ENCODE measurements at regions not wholly inside any gene's neighbourhood (a gene's known extent, or its start where the extent isn't known, plus 50 kb on each side); places are given as distances from the start of the nearest gene placed in this dataset.

GRCh38 chr5:66472010-66472409 is 124.2 kb upstream of the MAST4 start:
- no peak for DNase-seq (ENCODE audit: low spot score)

GRCh38 chr5:66475731-66476130 is 120.5 kb upstream of the MAST4 start:
- DNase-seq (ENCODE audit: low spot score) = no peak

DNA sequence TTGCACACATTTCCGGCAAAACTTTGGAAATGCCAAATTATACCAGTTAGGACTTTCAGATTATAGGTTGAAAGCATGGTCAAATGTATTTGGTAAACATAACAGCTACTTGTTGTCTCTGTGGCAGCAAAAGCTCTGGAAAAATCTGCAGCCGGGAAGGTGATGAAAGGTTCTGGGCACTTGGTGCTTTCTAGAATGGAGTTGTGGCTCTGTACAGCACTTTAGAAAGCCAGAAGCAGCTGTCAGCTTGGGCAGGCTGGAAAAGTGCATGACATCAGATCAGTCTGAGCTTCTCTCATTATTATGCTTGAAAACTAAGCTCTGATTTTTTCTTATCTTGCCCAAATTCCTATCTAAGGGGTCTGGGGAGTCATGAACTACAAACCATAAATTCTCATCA is 118.6 kb upstream of the MAST4 start:
- DNase-seq (ENCODE audit: low spot score) = no peak

GRCh38 chr5:66494437-66494836 is 101.8 kb upstream of the MAST4 start:
- DNase-seq (ENCODE audit: low spot score) = no peak

- DNase-seq (ENCODE audit: low spot score) = no peak
These were observed 97.4 kb upstream of the MAST4 start for GRCh38 chr5:66498791-66499207.

DNA sequence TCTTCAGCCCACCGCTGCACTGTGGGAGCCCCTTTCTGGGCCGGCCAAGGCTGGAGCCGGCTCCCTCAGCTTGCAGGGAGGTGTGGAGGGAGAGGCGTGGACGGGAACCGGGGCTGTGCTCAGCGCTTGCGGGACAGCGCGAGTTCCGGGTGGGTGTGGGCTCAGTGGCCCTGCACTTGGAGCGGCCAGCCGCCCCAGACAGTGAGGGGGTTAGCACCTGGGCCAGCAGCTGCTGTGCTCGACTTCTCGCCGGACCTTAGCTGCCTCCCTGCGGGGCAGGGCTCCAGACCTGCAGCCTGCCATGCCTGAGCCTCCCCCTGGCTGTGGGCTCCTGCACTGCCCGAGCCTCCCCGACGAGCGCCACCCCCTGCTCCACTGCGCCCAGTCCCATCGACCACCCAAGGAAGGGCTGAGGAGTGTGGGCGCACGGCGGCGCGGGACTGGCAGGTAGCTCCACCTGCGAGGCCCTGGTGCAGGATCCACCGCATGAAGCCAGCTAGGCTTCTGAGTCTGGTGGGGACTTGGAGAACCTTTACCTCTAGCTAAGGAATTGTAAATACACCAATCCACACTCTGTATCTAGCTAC is 92.9 kb upstream of the MAST4 start:
- DNase-seq (ENCODE audit: low spot score) = no peak

DNA sequence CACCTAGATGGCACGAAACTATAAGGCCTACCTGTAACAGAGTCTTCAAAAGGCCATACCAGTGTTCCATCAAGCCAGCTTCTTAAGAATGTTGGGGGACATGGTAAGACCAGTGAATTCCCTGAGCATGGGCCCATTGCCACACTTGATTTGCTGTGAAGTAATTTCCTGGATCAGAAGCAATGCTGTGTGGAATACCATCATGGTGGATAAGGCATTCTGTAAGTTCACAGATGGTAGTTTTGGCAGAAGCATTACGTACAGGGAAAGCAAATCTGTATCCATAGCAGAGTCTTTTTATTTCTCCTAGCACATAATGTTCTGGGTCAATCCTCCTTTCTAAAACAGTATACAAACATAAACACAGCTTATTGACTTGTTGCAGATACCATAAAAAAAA is 89.1 kb upstream of the MAST4 start:
- DNase-seq (ENCODE audit: low spot score) = no peak

- no peak for DNase-seq (ENCODE audit: low spot score)
These were observed 84.7 kb upstream of the MAST4 start for GRCh38 chr5:66511491-66511890.

DNA sequence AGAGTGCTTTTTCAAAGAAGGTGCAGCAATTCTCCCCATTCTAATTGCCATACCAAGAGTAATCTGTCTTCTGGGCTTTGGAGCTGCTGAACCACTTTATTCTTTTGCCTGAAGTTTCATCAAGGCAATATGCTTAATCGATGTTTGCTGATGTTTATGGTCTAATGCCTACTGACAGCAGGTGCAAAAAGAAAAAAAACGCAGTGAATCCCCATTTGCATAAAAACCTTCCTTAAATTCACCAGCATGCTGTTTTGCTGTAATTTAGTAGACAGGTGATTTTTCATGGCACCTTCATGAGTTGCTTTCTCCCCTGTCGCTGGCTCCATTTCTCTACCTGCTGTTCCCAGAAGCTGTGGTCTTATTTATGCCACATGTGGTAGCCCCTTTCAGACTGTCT is 83.1 kb upstream of the MAST4 start:
- no peak for DNase-seq (ENCODE audit: low spot score)

DNA sequence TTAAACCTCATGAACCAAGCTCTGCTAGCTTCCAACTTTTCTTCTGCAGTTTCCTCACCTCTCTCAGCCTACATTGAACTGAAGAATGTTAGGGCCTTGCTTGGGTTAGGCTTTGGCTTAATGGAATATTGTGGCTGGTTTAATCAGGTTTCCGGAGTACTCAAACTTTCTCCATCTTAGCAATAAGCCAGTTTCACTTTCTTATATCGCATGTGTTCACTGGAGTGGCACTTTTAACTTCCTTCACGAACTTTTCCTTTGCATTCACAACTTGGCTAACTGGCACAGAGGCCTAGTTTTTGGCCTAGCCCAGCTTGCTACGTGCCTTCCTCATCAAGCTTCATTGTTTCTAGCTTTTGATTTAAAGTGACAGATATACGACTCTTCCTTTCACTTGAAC is 81.0 kb upstream of the MAST4 start:
- DNase-seq (ENCODE audit: low spot score) = no peak

DNA sequence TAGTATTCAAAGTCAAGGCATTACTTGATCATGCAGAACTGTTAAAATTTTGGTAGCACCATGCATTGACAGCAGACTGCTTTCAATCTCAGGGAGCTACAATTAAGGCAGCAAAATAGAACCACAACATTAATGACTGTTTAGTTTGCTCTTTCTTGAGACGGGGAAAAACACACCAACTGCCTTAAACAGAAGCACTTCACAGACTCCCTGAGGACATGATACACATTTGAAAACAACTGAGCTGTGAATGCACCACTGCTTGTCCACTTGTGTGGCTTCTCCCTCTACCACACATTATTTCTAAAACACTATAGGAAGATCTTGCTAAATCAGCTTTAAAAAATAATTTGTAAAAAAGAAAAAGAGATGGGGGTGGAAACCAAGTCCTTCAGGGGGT is 79.6 kb upstream of the MAST4 start:
- DNase-seq (ENCODE audit: low spot score) = no peak

- DNase-seq (ENCODE audit: low spot score) = no peak
These were observed 78.8 kb upstream of the MAST4 start for GRCh38 chr5:66517351-66517750.

DNA sequence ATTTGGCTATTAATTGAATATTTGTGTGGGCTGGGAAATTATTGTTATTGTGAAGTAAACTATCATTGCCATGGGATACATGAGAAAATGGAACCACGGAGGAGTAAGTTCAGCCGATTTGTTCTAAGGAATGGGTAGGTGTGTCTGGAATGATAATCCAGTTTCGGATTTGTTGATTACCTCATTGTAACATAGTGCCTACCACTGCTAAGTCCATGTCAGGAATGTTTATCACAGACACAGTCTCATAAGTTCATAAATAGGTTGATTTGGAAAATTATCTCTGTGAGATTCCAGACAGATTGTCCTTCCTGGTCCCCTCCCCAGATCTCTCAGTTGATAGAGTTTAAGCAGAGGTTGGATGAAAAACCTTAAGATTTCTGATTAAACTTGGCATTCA is 78.1 kb upstream of the MAST4 start:
- no peak for DNase-seq (ENCODE audit: low spot score)

DNA sequence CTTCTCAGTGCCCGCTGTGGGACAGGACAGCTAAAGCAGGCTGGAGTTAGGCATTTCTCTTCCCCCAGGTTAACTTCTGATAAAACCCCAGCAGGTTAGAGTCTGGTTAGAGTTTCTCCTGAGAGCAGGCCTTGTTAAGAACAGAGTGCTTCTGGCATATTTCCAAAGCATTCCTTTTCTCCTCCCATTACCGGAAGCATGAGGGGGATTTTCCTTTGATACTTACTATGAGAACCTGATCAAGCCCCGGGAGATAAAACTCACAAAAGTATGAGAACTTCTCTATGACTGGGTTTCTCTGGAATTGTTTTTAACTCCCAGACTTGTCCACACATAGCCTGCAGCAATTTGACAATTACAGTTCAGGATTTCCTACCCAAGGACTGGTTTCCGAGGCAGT is 77.4 kb upstream of the MAST4 start:
- DNase-seq (ENCODE audit: low spot score) = no peak

DNA sequence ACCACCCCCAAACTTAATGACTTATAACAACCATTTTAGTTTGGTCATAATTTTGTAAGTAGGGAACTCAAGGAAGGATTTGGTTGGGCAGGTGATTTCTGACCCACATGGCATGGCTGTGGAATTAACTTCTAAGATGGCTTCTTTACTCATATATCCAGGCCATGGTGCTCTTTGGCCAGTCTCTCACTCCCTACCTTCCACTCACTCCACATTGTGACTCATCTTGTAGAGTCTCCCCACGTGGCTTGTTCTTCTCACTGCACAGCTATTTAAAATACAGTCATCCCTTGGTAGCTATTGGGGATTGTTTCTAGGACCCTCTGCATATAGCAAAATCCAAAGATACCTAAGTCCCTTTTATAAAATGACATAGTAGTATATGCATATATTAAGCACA is 76.6 kb upstream of the MAST4 start:
- no peak for DNase-seq (ENCODE audit: low spot score)

DNA sequence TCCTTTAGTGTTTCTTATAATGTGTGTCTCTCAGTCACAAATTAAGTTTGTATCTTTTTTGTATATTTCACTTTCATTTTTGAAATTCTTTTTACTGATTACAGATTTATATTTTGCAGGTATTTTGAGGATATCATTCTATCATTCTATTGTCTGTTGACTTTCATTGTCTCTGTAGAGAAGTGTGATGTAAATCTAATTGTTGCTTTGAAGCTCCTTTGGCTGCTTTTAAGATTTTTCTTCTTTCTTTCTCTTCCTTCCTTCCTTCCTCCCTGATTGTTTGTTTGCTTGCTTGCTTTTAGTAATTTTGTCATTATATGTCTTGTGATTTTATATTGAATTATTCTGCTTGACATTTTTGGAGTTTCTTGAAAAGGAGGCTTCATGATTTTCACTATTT is 75.3 kb upstream of the MAST4 start:
- no peak for DNase-seq (ENCODE audit: low spot score)

DNA sequence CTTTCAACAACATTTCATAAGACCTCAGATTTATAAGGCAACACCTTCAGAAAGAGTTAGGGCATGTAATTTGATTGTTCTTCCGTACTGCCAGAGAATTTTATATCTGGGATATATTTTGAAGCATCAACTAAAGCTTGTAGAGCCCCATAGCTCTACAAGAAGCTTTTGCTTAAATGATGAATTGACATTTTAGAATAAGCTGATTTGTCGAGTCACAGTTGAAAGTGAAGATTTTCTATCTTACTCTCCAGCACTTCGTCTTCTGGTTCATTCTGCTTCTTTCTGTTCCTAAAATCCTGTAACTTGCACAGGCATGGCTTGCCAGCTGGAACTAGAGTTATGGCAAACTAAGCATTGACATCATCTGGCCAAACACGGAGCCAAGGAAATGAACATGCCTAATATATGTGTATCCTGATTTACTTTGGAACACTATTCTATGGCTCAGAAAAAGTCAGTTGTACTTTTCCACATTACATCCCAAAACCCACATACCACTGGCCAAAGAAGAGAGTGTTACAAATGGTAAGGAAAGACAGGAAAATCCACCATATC is 68.6 kb upstream of the MAST4 start:
- no peak for DNase-seq (ENCODE audit: low spot score)

- DNase-seq (ENCODE audit: low spot score) = no peak
These were observed 67.0 kb upstream of the MAST4 start for GRCh38 chr5:66529182-66529581.

GRCh38 chr5:66529704-66530103 is 66.5 kb upstream of the MAST4 start:
- no peak for DNase-seq (ENCODE audit: low spot score)

GRCh38 chr5:66538126-66538525 is 58.1 kb upstream of the MAST4 start:
- DNase-seq (ENCODE audit: low spot score) = no peak

GRCh38 chr5:66538531-66538930 is 57.7 kb upstream of the MAST4 start:
- DNase-seq (ENCODE audit: low spot score) = no peak

GRCh38 chr5:66540078-66540477 is 56.1 kb upstream of the MAST4 start:
- DNase-seq (ENCODE audit: low spot score) = no peak

DNA sequence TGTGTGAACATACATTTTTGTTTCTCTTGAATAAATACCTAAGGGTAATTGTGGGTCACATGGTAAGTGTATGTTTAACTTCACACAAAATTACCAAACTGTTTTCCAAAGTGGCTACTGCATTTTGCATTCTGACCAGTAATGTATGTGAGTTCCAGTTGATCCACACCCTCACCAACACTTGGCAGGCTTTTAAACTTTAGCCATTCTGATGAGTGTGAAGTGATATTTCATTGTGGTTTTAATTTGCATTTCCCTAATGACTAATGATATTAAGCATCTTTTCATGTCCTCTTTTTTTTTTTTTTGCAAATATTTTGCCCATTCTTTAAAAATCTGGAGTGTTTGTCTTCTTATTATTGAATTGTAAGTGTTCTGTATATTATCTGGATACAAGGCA is 53.5 kb upstream of the MAST4 start:
- DNase-seq (ENCODE audit: low spot score) = no peak

All from CD4-positive, alpha-beta T cell treated with Interleukin-15 for 4 hours (primary cell).